HG03159 (cell line): ENCODE measurements at regions not wholly inside any gene's neighbourhood (a gene's known extent, or its start where the extent isn't known, plus 50 kb on each side); places are given as distances from the start of the nearest gene placed in this dataset.
"Not testable (repeated sequence)": the region's sequence is repeated elsewhere in the genome, so short reads cannot be mapped to it uniquely, and the experiment has no call there.

Experiments used
- ATAC-seq: cut with Tn5 transposase; IDR thresholded peaks from one replicate; pipeline ENCODE4 v1.9.1; 2021; ENCODE audit warnings: mild to moderate bottlenecking, moderate library complexity; ENCODE audit not compliant: unreplicated experiment

- ATAC-seq: no peak
These were observed 197.9 kb upstream of the LRRTM4 start for GRCh38 chr2:77720115-77720514.

- ATAC-seq: no peak
These were observed 199.4 kb upstream of the LRRTM4 start for GRCh38 chr2:77721593-77721992.

DNA sequence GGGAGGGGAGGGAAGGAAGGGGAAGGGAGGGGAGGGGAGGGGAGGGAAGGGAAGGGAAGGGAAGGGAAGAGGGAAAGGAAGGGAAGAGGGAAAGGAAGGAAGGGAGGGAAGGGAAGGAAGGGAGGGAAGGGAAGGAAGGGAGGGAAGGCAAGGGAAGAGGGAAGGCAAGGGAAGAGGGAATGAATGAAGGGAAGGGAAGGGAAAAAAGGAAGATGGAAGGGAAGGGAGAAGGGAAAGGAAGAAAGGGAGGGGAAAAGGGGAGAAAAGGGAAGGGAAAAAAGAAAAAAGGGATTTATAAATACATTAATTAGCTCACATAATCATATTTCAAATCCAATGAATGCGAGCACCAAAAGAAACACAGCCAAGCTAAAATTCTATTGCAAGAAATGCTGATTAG lies 202.9 kb upstream of the LRRTM4 start:
- no peak for ATAC-seq

GRCh38 chr2:77734662-77735340 lies 212.6 kb upstream of the LRRTM4 start:
- not testable (repeated sequence) for ATAC-seq

GRCh38 chr2:77737236-77737635 lies 215.1 kb upstream of the LRRTM4 start:
- ATAC-seq: no peak

DNA sequence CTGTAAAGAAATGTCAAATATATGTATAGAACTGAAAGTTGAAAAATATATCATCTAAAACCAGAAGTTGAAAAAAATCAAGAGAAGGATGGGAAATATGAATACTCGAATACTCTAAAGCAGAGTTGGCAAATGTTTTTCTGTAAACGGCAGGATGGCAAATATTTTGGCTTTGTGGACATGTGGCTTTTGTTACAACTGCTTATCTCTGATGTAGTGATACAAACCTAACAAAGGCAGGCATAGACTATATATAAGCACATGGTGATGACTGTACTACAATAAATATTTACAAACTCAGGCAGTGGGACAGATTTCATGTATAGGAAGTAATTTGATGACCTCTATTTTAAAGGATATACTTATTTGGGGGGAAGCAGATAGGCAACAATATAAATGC lies 224.6 kb upstream of the LRRTM4 start:
- no peak for ATAC-seq

- ATAC-seq: not testable (repeated sequence)
These were observed 231.7 kb upstream of the LRRTM4 start for GRCh38 chr2:77753710-77754345.

DNA sequence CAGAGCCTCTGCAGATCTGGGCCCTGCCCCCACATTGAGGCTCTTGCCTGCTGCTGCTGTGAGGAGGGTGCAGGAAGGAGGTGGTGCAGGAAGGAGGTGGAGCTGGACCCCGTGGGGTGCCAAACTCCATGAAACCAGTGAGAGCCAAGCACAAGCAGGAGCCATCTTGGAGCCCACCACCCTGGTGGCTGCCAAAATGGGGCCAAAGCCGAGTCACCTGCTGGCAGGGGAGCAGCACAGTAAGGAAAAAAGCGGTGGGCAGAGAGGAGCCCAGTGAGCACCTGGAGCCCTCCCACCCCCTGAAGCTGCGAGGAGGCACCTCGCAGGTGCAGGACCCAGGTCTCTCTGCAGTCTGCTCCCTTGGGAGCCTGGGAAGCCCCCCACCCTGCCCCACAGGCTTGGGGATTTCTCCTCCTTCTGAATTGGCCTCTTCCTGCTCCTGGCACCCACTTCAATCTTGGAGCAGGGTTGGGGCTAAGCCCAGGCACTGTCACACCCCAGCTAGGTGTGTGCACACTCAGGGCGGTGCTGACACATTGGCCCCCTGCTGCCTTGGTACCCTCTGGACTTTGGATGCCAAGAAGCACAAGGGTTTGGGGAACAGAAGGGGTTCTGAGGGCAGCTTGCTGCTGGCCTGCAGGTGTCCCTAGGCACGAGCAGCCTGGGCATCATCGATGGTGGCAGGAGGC lies 245.4 kb upstream of the LRRTM4 start:
- ATAC-seq: no peak

GRCh38 chr2:77768508-77768907 lies 246.3 kb upstream of the LRRTM4 start:
- ATAC-seq: no peak

DNA sequence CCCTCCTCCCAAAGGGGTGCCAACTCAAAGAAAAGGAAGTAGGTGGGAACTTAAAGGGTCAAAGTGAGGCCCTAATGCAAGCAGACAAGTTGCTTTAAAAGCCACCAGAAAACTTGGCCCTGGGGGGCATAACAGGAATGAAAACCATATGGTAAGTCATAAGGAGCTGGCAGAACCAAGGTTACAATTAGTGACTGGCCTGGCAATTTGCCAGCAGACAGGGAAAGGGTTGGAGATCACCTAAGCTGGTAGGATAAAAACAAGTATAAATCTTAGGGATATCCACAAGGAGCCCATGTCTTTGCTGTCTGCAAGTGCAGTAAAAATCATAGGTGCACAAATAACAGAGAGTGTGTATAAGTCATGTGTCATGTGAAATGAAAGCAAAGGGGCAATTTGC lies 256.7 kb upstream of the LRRTM4 start:
- ATAC-seq: no peak

- ATAC-seq: not testable (repeated sequence)
These were observed 271.3 kb upstream of the LRRTM4 start for GRCh38 chr2:77793500-77793899.

DNA sequence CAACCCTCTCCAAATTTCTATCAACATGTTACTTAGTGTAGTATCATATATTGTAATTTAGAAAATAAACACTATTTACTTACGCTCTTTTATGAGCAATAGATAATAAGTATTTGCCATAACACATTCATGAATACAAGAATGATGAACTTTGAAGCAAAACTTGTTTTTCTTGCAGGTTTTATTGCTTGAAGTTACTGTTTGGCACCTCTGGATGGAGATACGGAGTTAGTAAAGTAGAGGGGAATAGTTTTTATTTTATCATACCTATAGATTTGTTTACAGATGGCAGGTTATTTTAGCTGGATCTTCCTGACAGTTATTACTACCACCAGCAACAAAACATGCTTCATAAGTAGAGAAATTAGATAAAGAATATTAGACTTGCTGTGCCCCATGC lies 274.2 kb upstream of the LRRTM4 start:
- no peak for ATAC-seq

DNA sequence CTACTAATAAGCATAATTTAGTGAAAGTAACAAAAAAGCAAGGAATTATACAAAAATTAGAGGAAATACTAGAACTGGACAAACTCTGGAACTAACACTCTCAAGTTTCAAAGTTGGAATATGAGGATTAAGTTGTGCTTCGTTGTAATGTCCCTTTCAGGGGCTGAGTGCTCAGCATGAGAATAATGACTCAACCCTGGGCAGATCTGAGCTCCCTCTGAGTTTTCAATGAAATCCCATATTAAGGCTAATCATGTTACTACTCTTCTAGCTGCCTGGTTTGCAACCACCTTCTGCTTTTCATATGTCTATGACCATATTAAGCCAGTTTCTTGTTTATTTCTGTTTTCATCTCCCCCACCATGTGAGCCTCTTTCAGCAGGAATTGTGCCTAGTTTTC lies 274.9 kb upstream of the LRRTM4 start:
- ATAC-seq: no peak

DNA sequence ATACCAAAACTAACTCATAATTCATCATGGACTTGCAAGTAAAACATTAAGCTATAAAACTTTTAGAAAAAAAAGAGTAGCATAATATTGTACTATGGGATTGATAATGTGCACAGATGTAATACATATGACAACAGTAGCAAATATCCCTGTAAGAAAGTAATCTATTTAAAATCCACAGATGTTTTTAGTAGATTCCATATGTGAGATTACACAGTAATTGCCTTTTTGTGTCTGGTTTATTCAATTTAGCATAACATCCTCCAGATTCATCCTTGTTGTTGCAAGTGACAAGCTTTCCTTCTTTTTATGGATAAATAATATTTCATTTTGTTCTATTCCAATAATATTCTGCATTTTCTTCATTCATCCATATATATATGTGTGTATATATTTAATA lies 278.2 kb upstream of the LRRTM4 start:
- ATAC-seq: no peak

GRCh38 chr2:77807531-77808215 lies 285.5 kb upstream of the LRRTM4 start:
- no peak for ATAC-seq

DNA sequence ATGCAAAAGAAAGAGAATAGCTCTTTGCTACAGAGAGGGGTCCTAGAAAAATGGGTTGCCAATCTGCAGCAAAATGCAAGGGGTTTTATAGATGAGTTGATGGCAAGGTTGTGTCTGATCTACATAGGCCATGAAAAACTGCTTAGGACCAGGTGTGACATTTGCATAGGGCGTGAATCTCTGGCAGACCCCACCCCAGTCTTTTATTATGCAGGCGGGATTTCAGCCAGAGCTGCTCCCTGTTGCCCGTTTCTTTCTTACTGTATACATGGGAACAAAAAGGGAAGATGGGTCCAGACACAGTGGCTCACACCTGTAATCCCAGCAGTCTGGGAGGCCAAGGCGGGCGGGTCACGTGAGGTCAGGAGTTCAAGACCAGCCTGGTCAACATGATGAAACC lies 286.4 kb upstream of the LRRTM4 start:
- no peak for ATAC-seq

DNA sequence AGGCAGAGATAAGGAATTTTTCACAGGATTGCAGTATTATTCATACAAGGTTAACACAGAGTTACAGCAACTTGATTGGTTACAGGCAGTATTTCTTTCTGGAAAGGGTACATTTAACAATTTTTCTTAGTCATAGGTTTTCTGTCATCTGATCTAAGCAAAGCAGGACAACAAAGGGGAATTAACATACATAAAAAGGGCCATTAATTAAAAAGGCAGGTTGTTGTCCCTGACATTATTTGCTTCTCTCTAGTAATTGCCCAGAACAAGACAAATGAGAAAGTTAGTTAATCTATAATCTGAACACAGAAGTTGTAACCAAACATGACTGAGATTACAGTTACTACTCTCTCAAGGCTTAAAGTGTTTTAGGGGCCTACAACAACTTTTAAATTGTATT lies 291.4 kb upstream of the LRRTM4 start:
- no peak for ATAC-seq

DNA sequence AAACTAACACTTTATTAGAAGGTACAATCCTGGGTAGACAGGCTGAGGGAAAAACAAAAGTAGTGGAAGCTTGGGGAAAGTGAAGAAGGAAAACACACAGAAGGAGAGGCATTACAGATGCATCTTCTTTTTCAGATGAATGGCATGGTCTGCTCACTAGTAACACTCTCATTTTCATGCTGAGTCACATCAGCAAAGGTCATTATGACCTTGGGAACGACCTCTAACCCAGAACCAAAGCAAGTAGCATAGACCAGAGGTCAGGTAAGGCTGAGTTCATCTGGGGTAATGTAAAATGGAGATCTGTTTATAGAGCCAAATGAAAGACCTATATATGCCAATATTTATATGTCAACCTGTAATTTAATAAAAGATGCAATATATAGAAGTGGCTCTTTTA lies 294.4 kb upstream of the LRRTM4 start:
- ATAC-seq: no peak

- no peak for ATAC-seq
These were observed 296.0 kb upstream of the LRRTM4 start for GRCh38 chr2:77818186-77818585.

DNA sequence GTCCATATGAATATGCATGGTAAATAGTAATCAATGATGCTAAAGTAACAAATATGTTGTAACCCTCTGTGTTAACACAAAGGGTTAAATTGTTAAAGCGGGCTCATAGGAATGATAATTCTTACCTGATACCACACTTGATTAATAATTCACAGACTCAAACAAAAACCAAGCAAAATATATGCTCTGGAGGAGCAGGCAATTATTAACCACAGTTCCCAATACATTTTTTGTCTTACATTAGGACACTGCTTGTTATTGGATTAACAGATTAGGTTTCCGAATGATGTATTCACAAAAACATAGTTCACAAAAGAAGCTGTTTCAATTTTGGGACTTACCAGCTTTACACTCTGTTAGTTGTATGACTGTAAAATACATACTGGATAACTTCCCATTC lies 300.9 kb upstream of the LRRTM4 start:
- ATAC-seq: no peak

- ATAC-seq: no peak
These were observed 308.9 kb upstream of the LRRTM4 start for GRCh38 chr2:77831060-77831459.

DNA sequence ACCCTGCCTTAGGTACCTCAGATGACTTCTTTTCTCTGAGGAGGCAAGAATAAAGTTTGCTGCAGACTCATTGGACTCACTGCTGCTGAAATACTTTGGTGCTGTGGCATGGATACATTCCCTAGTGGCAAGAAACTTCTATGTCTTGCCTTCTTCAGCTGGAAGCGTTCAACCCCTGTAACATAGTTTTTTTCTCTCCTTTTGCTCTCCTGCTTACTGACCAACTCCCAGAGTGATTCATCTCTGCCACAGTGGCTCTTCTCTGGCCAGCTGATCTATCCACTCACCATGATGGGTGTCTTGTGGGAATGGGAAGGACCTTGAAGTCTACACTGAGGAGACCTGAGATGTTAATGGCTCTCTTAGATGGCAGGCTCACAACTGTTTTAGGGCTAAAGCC lies 309.3 kb upstream of the LRRTM4 start:
- no peak for ATAC-seq
